Trophoblast cell (in vitro differentiated cells and primary cell): ENCODE measurements at regions not wholly inside any gene's neighbourhood (a gene's known extent, or its start where the extent isn't known, plus 50 kb on each side); places are given as distances from the start of the nearest gene placed in this dataset.

ENCODE experiments used
- DNase-seq, 2 donors: peaks; one replicate each; pipeline ENCODE4 v3.0.0-alpha.2; 2016
- H2AFZ ChIP-seq: 2 replicates; pipeline ENCODE4 v1.6.1; 2013; ENCODE audit warnings: low read length, moderate library complexity, mild to moderate bottlenecking; ENCODE audit not compliant: insufficient read depth, poor library complexity
- H2AK5ac ChIP-seq: 2 replicates; pipeline ENCODE4 v1.6.1; 2013; ENCODE audit warnings: mild to moderate bottlenecking, low read length
- H2BK120ac ChIP-seq: 2 replicates; pipeline ENCODE4 v1.6.1; 2013; ENCODE audit warnings: low read length, mild to moderate bottlenecking, moderate library complexity; ENCODE audit not compliant: insufficient read depth, poor library complexity
- H2BK12ac ChIP-seq: 2 replicates; pipeline ENCODE4 v1.6.1; 2013; ENCODE audit warnings: mild to moderate bottlenecking, low read length, moderate library complexity
- H2BK5ac ChIP-seq: 2 replicates; pipeline ENCODE4 v1.6.1; 2013; ENCODE audit warnings: low read length, low read depth, moderate library complexity, mild to moderate bottlenecking; ENCODE audit not compliant: poor library complexity
- H3K14ac ChIP-seq: 2 replicates; pipeline ENCODE4 v1.6.1; 2013; ENCODE audit warnings: mild to moderate bottlenecking, low read length
- H3K18ac ChIP-seq: 2 replicates; pipeline ENCODE4 v1.6.1; 2013; ENCODE audit warnings: mild to moderate bottlenecking, low read length
- H3K23ac ChIP-seq: 2 replicates; pipeline ENCODE4 v1.6.1; 2013; ENCODE audit warnings: low read length
- H3K27ac ChIP-seq: 2 replicates; pipeline ENCODE4 v1.5.1; 2013; ENCODE audit warnings: low read depth, mild to moderate bottlenecking, inconsistent platforms, low read length, moderate library complexity
- H3K27me3 ChIP-seq: 2 replicates; pipeline ENCODE4 v1.6.1; 2013; ENCODE audit warnings: inconsistent platforms, mild to moderate bottlenecking, low read length, moderate library complexity; ENCODE audit not compliant: insufficient read depth
- H3K36me3 ChIP-seq, 2 experiments: 1 replicate in 1 of 2; 2 replicates in 1 of 2; pipeline ENCODE4 v1.6.1; 2013; ENCODE audit warnings: low read length in 2 of 2, mild to moderate bottlenecking in 2 of 2, moderate library complexity in 1 of 2; ENCODE audit not compliant: insufficient read depth in 2 of 2, control insufficient read depth in 1 of 2
- H3K4ac ChIP-seq: 2 replicates; pipeline ENCODE4 v1.6.1; 2013; ENCODE audit warnings: low read depth, mild to moderate bottlenecking, low read length, moderate library complexity
- H3K4me1 ChIP-seq, 2 experiments: 1 replicate in 1 of 2; 2 replicates in 1 of 2; pipeline ENCODE4 v1.6.1; 2013; ENCODE audit warnings: low read length in 2 of 2, mild to moderate bottlenecking in 2 of 2, moderate library complexity in 1 of 2; ENCODE audit not compliant: insufficient read depth in 2 of 2, control insufficient read depth in 1 of 2
- H3K4me2 ChIP-seq: 2 replicates; pipeline ENCODE4 v1.6.1; 2013; ENCODE audit warnings: inconsistent platforms, mild to moderate bottlenecking, low read length, moderate library complexity
- H3K4me3 ChIP-seq: 2 replicates; pipeline ENCODE4 v1.5.1; 2013; ENCODE audit warnings: mild to moderate bottlenecking, low read depth, low read length, inconsistent platforms
- H3K79me1 ChIP-seq: one replicate; pipeline ENCODE4 v1.6.1; 2013; ENCODE audit warnings: low read length
- H3K79me2 ChIP-seq: 2 replicates; pipeline ENCODE4 v1.6.1; 2013; ENCODE audit warnings: low read length, mild to moderate bottlenecking; ENCODE audit not compliant: control insufficient read depth, insufficient read depth, poor library complexity
- H3K9ac ChIP-seq: 2 replicates; pipeline ENCODE4 v1.6.1; 2013; ENCODE audit warnings: mild to moderate bottlenecking, low read length
- H3K9me3 ChIP-seq: 2 replicates; pipeline ENCODE4 v1.6.1; 2013; ENCODE audit warnings: low read depth, mild to moderate bottlenecking, control low read depth, inconsistent platforms, low read length; ENCODE audit not compliant: insufficient read depth
- H4K12ac ChIP-seq: 2 replicates; pipeline ENCODE4 v1.6.1; 2013; ENCODE audit warnings: low read depth, mild to moderate bottlenecking, low read length, moderate library complexity
- H4K8ac ChIP-seq: 2 replicates; pipeline ENCODE4 v1.6.1; 2013; ENCODE audit warnings: low read depth, mild to moderate bottlenecking, low read length, moderate library complexity
- H4K91ac ChIP-seq: one replicate; pipeline ENCODE4 v1.6.1; 2013; ENCODE audit warnings: low read depth, mild to moderate bottlenecking, low read length, moderate library complexity
- WGBS: extraction: QIAGEN DNeasy Blood & Tissue Kit; methylation state at CpG from one replicate; pipeline ENCODE4 v1.1.7; 2013; ENCODE audit warnings: missing lambda C conversion rate; ENCODE audit not compliant: insufficient read length, insufficient coverage; ENCODE audit errors: extremely low coverage; 5-methylcytosine and 5-hydroxymethylcytosine counted together

DNA sequence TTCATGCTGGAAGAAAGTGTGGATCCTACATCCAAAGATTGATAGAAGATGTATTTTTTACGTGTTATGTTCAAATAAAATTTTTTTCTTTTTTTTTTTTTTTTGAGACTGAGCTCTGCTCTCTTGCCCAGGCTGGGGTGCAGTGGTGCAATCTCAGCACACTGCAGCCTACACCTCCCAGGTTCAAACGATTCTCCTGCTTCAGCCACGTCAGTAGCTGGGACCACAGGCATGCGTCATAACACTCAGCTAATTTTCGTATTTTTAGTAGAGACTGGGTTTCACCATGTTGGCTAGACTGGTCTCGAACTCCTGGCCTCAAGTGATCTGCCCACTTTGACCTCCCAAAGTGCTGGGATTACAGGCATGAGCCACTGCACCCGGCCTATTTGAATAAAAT is 65.7 kb downstream of the KLF12 start:
- no peaks in the 10 kb centered on the region for H3K9me3 ChIP-seq
- no peaks in the 10 kb centered on the region for H3K79me2 ChIP-seq
- DNase-seq, result no peak
- no peak overlapping the region for H2BK5ac ChIP-seq
- H4K12ac ChIP-seq, result no peak overlapping the region
- H3K9ac ChIP-seq, result no peak overlapping the region
- no peak overlapping the region for H2AK5ac ChIP-seq
- H3K36me3 ChIP-seq, result no peaks in the 10 kb centered on the region
- H4K8ac ChIP-seq, result no peak overlapping the region
- H2BK12ac ChIP-seq, result no peak overlapping the region
- no peak overlapping the region for H3K27ac ChIP-seq
- H3K14ac ChIP-seq, result no peak overlapping the region
- H3K4me2 ChIP-seq, result no peak overlapping the region
- H2AFZ ChIP-seq, result no peak overlapping the region
- H3K4ac ChIP-seq, result no peak overlapping the region
- H3K23ac ChIP-seq, result no peak overlapping the region
- WGBS, result no CpG with 5 or more reads among the region's 7 CpGs
- H3K79me1 ChIP-seq, result no peaks in the 10 kb centered on the region
- no peaks in the 10 kb centered on the region for H3K27me3 ChIP-seq
- H3K4me3 ChIP-seq, result no peak overlapping the region
- H4K91ac ChIP-seq, result no peak overlapping the region
- no peaks in the 10 kb centered on the region for H3K4me1 ChIP-seq
- H3K18ac ChIP-seq, result no peak overlapping the region
- no peak overlapping the region for H2BK120ac ChIP-seq

DNA sequence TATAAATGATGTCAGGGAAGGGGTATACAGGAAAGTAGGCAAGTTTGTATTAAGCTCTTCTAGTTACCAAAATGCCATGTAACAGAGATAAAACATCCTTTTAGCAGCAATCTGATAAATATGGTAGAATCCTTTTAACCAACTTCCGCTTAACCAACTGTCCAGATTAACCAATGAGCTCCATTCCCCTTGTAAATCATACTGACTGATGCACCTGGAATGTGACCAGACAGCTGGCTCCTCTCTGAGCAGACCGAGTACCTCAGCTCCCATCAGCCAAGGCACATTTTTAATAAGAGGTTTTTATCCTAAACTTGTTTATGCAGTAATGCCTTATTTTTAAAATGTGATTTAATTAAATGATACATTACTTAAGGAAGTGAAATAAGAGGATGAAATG is 66.4 kb downstream of the KLF12 start:
- no peaks in the 10 kb centered on the region for H3K36me3 ChIP-seq
- no peak overlapping the region for H3K14ac ChIP-seq
- peak; percentile 15 to 47 for DNase-seq
- H4K12ac ChIP-seq, result no peak overlapping the region
- H2AK5ac ChIP-seq, result no peak overlapping the region
- H4K91ac ChIP-seq, result no peak overlapping the region
- no peak overlapping the region for H3K27ac ChIP-seq
- H2BK120ac ChIP-seq, result no peak overlapping the region
- H3K18ac ChIP-seq, result no peak overlapping the region
- H2BK5ac ChIP-seq, result no peak overlapping the region
- H3K4me2 ChIP-seq, result no peak overlapping the region
- H2BK12ac ChIP-seq, result no peak overlapping the region
- H3K4ac ChIP-seq, result no peak overlapping the region
- no peak overlapping the region for H4K8ac ChIP-seq
- peaks cover 0 to 2% of the 10 kb centered on the region in 2 experiments for H3K4me1 ChIP-seq
- H2AFZ ChIP-seq, result no peak overlapping the region
- H3K27me3 ChIP-seq, result no peaks in the 10 kb centered on the region
- H3K23ac ChIP-seq, result no peak overlapping the region
- no peaks in the 10 kb centered on the region for H3K79me1 ChIP-seq
- H3K9me3 ChIP-seq, result no peaks in the 10 kb centered on the region
- no peak overlapping the region for H3K4me3 ChIP-seq
- WGBS, result no CpG with 5 or more reads among the region's 2 CpGs
- no peaks in the 10 kb centered on the region for H3K79me2 ChIP-seq
- no peak overlapping the region for H3K9ac ChIP-seq

DNA sequence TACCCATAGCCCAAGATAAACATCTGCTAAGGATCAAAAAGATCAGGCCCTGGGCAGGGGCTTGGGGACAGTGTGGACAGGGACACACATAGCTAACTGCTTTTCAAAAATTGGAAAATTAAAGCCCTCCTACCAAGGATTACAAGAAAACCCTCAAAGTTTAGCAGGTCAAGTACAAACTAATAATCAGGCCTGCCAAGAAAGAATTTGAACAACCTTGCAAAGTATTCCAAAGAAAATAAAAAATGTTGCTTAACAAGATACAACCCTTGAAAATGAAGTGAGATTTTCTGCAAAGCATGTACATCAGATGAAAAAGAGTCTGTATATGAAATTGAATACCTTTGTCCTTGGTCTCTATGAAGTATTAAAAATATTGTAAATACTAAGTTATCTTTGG is 67.3 kb downstream of the KLF12 start:
- Histone ChIP-seq H3K27ac (no peak overlapping the region), H3K79me2 (no peaks in the 10 kb centered on the region), H3K9ac (no peak overlapping the region), H3K4me1 (peaks cover 0 to 3% of the 10 kb centered on the region in 2 experiments), H2BK12ac (no peak overlapping the region), H4K8ac (no peak overlapping the region), H3K27me3 (no peaks in the 10 kb centered on the region), H3K14ac (no peak overlapping the region), H2AK5ac (no peak overlapping the region), H3K79me1 (no peaks in the 10 kb centered on the region), H3K9me3 (no peaks in the 10 kb centered on the region), H2AFZ (no peak overlapping the region), H3K18ac (no peak overlapping the region), H3K4me2 (no peak overlapping the region), H4K91ac (no peak overlapping the region), H3K36me3 (no peaks in the 10 kb centered on the region), H3K23ac (no peak overlapping the region), H2BK120ac (no peak overlapping the region), H4K12ac (no peak overlapping the region), H3K4ac (no peak overlapping the region), H2BK5ac (no peak overlapping the region), H3K4me3 (no peak overlapping the region)
- no peak for DNase-seq

DNA sequence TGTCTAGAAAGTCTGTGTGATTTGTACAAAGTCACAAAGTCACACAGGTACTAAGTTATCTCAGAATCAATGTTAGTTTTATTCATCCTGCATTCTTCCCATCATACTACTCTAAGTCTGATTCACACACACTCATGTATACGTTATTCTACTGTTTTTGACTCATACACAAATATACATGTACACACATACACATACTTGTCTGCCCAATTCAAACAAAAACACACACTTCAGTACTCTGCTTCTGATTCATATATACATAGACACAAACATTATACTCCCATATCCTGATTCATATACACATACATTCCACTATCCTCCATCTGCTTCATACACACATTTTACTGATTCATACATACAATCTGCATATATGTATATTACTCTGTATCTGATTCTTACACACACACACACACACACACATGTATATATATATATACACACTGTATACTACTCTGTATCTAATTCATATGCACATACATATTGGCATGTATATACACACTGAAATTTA is 69.3 kb downstream of the KLF12 start:
- Histone ChIP-seq H4K91ac (no peak overlapping the region), H3K4me1 (peaks cover 0 to 3% of the 10 kb centered on the region in 2 experiments), H4K12ac (no peak overlapping the region), H3K4me2 (no peak overlapping the region), H3K27me3 (no peaks in the 10 kb centered on the region), H2AK5ac (no peak overlapping the region), H2BK12ac (no peak overlapping the region), H3K79me2 (no peaks in the 10 kb centered on the region), H3K4me3 (no peak overlapping the region), H2BK120ac (no peak overlapping the region), H3K9ac (no peak overlapping the region), H3K79me1 (no peaks in the 10 kb centered on the region), H3K9me3 (no peaks in the 10 kb centered on the region), H3K23ac (no peak overlapping the region), H2AFZ (no peak overlapping the region), H4K8ac (no peak overlapping the region), H3K27ac (no peak overlapping the region), H3K4ac (no peak overlapping the region), H2BK5ac (no peak overlapping the region), H3K18ac (no peak overlapping the region), H3K36me3 (no peaks in the 10 kb centered on the region), H3K14ac (no peak overlapping the region)
- no CpG with 5 or more reads among the region's 1 CpG for WGBS
- no peak for DNase-seq
